Thoracic aorta (tissue), 2 donors: ENCODE measurements at regions not wholly inside any gene's neighbourhood (a gene's known extent, or its start where the extent isn't known, plus 50 kb on each side); places are given as distances from the start of the nearest gene placed in this dataset.

ENCODE experiments used
- ATAC-seq: fragments of 150-250 bp; one replicate; pipeline ENCODE4 v1.8.0; 2017; ENCODE audit warnings: low read depth; ENCODE audit not compliant: insufficient number of reproducible peaks, low FRiP score
- DNase-seq: peaks from one replicate; pipeline ENCODE4 v3.0.0-alpha.2; 2020; ENCODE audit warnings: low spot score
- H3K27ac ChIP-seq, 2 donors: fragments of 200-600 bp; sonication (generic); 1 replicate in 1 of 2; 2 replicates in 1 of 2; pipeline ENCODE4 v1.5.1; 2016; ENCODE audit warnings: mild to moderate bottlenecking in 2 of 2, moderate library complexity in 2 of 2
- H3K27me3 ChIP-seq: fragments of 200-600 bp; sonication (generic); replicated peaks from 2 replicates; pipeline ENCODE4 v1.6.0; 2016; ENCODE audit warnings: mild to moderate bottlenecking; ENCODE audit not compliant: insufficient read depth
- H3K36me3 ChIP-seq: fragments of 200-600 bp; sonication (generic); one replicate; pipeline ENCODE4 v1.5.1; 2016
- H3K4me1 ChIP-seq, 2 donors: fragments of 200-600 bp; sonication (generic); 1 replicate in 1 of 2; 2 replicates in 1 of 2; pipeline versions ENCODE4 v1.5.1 to v1.6.0; 2016; ENCODE audit warnings: low read depth in 2 of 2, mild to moderate bottlenecking in 1 of 2; ENCODE audit not compliant: control insufficient read depth in 1 of 2
- H3K4me3 ChIP-seq: fragments of 200-600 bp; sonication (generic); 2 replicates; pipeline ENCODE4 v1.5.1; 2016; ENCODE audit warnings: mild to moderate bottlenecking
- H3K9me3 ChIP-seq: fragments of 200-600 bp; sonication (generic); 2 replicates; pipeline ENCODE4 v1.5.1; 2016
- CTCF ChIP-seq: fragments of 200-600 bp; sonication (generic); IDR thresholded peaks from one replicate; pipeline ENCODE4 v1.5.1; 2019; ENCODE audit warnings: antibody characterized with exemption

GRCh38 chr5:110996742-110997141 is 74.8 kb upstream of the TSLP start:
- no peaks in the 10 kb centered on the region for H3K27me3 ChIP-seq
- H3K4me3 ChIP-seq = no peak overlapping the region
- no peaks in the 10 kb centered on the region for H3K36me3 ChIP-seq
- no peak overlapping the region for H3K27ac ChIP-seq
- ATAC-seq (no peak), DNase-seq (no peak)
- no peaks in the 10 kb centered on the region for H3K4me1 ChIP-seq
- no peak for TF ChIP-seq CTCF
- no peaks in the 10 kb centered on the region for H3K9me3 ChIP-seq

- no peaks in the 10 kb centered on the region for H3K36me3 ChIP-seq
- no peaks in the 10 kb centered on the region for H3K27me3 ChIP-seq
- H3K4me1 ChIP-seq = no peaks in the 10 kb centered on the region
- H3K9me3 ChIP-seq = no peaks in the 10 kb centered on the region
- H3K27ac ChIP-seq = no peak overlapping the region
- no peak for ATAC-seq
- no peak for TF ChIP-seq CTCF
- no peak overlapping the region for H3K4me3 ChIP-seq
- no peak for DNase-seq
Observed at GRCh38 chr5:111002036-111002435, 69.5 kb upstream of the TSLP start.

- Histone ChIP-seq H3K9me3 (no peaks in the 10 kb centered on the region), H3K4me3 (no peak overlapping the region), H3K27ac (no peak overlapping the region), H3K27me3 (no peaks in the 10 kb centered on the region), H3K36me3 (no peaks in the 10 kb centered on the region), H3K4me1 (no peaks in the 10 kb centered on the region)
- no peak for DNase-seq
- no peak for ATAC-seq
- TF ChIP-seq CTCF = no peak
Observed at GRCh38 chr5:111003623-111004022, 67.9 kb upstream of the TSLP start.

- H3K27me3 ChIP-seq = no peaks in the 10 kb centered on the region
- no peaks in the 10 kb centered on the region for H3K4me1 ChIP-seq
- ATAC-seq (no peak), DNase-seq (no peak)
- no peak overlapping the region for H3K27ac ChIP-seq
- H3K4me3 ChIP-seq = no peak overlapping the region
- TF ChIP-seq CTCF = no peak
- H3K9me3 ChIP-seq = no peaks in the 10 kb centered on the region
- H3K36me3 ChIP-seq = no peaks in the 10 kb centered on the region
Observed at GRCh38 chr5:111004291-111004690, 67.2 kb upstream of the TSLP start.

GRCh38 chr5:111010783-111011182 is 60.7 kb upstream of the TSLP start:
- Histone ChIP-seq H3K9me3 (no peaks in the 10 kb centered on the region), H3K4me1 (no peaks in the 10 kb centered on the region), H3K4me3 (no peak overlapping the region), H3K36me3 (no peaks in the 10 kb centered on the region), H3K27ac (no peak overlapping the region), H3K27me3 (no peaks in the 10 kb centered on the region)
- DNase-seq (no peak), ATAC-seq (no peak)
- TF ChIP-seq CTCF = no peak
